ENCODE measurements at regions not wholly inside any gene's neighbourhood (a gene's known extent, or its start where the extent isn't known, plus 50 kb on each side); places are given as distances from the start of the nearest gene placed in this dataset.
"Not testable (repeated sequence)": the region's sequence is repeated elsewhere in the genome, so short reads cannot be mapped to it uniquely, and the experiment has no call there.

DNA sequence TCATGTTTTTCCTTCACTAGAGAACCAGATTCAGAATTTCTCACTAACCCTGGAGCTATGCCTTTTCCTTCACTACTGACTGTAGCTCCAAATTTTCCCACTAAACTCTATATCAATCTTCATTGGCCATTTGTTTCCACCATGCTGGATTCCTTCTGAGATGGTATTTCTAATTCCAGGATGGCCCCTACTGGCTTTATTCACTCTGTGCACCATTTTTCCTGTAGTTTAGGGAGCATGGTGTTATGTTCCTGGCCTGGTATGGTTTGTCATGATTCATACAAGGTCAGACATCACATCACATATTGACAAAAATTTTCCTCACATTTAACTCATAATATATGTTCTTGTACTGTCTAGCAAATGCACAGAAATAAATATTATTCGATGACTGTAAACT lies 229.2 kb upstream of the TFPI start:
- no peak for DNase-seq (ENCODE audit: low spot score)

DNA sequence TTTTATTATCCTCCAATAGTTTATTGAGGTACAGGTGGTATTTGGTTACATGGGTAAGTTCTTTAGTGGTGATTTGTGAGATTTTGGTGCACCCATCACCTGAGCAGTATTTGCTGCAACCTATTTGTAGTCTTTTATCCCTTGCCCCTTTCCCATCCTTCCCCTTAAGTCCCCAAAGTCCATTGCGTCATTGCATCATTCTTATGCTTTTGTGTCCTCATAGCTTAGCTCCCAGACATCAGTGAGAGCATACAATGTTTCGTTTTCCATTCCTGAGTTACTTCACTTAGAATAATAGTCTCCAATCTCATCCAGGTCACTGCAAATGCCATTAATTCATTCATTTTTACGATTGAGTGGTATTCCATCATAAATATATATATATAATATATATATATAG lies 229.9 kb upstream of the TFPI start:
- DNase-seq (ENCODE audit: low spot score) = not testable (repeated sequence)

DNA sequence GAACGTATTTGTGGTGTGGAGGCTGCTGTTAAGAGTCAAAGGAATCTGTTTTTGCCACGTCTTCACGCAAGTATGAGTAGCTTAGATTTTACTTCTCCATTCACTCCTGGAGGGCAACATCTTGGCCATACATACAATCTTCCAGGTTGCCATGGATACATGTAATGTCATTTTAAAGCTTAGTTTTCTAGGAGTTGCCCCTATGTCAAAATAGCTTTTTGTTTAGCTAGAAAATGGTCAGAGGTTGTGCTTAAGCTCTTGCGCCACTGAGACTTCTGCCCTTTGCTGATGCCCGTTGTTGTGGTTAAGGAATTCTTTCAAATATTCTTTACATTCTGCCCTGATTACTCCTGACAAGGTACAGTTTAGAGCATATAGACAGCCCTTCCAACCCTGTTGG lies 245.4 kb upstream of the TFPI start:
- no peak for DNase-seq (ENCODE audit: low spot score)

DNA sequence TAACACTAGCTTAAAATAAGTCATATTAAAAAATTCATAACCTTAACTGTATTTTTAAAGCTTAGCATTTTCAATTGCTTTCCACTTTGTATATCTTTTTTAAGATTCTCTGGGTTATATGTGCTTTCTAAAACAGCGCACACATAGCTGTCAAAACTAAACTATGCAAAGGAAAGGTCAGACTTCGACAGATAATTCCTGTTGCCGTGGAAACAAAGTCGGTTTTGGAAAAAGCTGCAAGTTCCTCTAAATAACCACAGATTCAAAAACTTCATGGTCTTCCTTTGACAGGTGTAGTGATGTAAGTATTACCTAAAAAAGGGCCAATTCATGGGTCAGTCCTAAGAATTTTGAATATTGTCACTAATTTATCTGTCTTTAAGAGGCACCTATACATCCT lies 249.6 kb upstream of the TFPI start:
- no peak for DNase-seq (ENCODE audit: low spot score)

DNA sequence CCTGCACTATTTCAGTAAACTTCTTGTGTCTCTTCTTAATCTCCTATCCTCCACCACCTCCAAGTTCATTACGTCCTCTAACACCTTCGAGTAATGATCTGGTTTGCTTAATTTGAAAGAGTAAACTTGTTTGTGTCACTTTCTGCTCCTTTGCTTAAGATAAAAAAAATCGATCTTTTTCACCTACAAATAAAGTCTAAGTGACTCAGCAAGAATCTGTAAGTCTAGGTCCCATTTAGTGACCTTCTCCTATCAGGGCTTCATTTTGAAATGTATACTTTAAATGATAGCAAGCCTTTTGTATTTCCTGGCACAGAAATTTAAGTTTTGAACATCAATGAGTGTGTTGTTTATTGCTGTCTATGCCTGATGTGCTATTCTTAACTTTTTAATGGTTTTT lies 260.9 kb upstream of the TFPI start:
- no peak for DNase-seq (ENCODE audit: low spot score)

DNA sequence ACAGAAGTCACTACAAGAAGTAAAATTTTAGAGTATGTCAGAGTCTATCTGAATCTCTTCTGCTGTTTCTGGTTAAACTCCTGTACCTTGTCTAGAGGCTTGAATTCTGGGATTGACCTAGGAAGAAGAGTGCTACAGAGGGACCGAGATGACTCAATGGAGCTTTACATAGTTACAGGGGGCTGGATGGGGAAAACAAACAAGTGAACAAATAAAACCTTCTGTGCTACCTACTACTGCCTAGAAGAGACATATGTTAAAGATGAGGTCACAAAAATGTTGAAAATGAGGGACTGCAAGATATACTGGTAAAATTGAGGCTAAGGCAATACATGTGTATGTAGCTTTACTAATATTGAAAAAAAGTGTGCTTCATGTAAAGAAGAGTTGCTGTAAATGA lies 265.4 kb upstream of the TFPI start:
- DNase-seq (ENCODE audit: low spot score) = no peak

DNA sequence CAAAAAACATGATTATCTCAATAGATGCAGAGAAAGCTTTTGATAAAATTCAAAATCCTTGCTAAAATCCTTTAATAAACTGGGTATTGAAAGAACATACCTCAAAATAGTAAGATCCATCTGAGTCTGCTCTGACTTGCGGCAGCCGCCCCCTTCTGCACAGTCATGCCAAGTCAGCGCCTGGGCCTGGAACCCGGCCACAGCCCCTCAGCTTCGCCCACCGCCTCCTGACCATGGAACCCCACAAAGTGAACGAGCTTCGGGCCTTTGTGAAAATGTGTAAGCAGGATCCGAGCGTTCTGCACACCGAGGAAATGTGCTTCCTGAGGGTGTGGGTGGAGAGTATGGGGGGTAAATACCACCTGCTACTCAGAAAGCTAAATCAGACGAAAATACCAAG lies 270.9 kb upstream of the TFPI start:
- DNase-seq (ENCODE audit: low spot score) = no peak

DNA sequence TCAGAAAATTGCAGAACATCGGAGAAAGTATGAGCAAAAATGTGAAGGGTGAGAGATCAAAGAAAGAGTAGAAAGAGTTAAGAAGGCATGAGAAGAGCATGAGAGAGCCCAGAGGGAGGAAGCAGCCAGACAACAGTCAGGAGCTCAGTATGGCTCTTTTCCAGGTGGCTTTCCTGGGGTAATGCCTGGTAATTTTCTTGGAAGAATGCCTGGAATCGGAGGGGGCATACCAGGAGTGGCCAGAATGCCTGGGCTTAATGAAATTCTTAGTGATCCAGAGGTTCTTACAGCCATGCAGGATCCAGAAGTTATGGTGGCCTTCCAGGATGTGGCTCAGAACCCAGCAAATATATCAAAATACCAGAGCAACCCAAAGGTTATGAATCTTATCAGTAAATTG lies 271.8 kb upstream of the TFPI start:
- no peak for DNase-seq (ENCODE audit: low spot score)

DNA sequence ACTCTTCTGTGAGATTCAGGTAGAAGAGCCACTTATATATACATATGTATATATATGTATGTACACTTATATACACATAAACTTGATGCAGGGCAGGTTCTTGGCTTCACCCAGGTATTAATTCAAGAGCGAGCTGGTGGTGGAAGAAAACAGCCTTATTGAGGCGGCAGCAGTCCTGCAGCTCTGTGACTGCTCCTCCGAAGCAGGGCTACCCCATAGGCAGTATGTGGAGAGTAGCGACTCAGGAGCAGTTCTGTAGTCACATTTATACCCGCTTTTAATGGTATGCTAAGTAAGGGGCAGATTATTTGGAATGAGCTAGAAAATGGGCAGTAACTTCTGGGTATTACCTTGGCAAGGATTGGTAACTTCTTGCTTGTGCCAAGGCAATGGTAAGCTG lies 280.6 kb upstream of the TFPI start:
- DNase-seq (ENCODE audit: low spot score) = no peak

DNA sequence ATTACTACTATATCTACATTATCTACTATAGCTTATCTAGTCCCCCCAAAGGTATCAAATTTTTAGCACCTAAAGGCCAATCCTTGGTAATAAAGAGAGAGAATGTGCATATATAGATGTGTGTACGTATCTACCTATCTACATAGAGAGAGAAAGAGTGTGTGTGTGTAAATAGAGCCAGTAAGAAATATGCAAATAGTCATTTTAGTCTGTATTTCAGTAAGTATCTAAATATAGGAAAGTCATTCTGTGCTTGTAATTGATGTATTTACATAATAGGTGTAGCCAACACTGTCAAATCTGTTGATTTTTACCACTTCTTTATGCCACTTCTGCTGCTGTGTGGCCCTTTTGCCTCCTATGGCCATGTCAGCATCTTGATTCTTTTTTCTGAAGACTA lies 284.5 kb upstream of the TFPI start:
- no peak for DNase-seq (ENCODE audit: low spot score)

DNA sequence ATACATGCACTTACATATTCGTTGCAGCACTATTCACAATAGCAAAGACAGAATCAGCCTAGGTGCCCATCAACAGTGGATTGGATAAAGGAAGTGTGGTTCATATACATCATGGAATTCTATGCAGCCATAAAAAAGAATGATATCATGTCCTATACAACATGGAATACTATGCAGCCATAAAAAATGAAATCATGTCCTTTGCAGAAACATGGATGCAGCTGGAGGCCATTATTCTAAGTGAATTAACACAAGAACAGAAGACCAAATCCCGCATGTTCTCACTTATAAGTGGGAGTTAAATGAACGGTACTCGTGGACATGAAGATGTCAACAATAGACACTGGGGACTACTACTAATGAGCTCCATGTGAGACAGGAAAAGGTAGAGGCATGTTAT lies 288.1 kb upstream of the TFPI start:
- no peak for DNase-seq (ENCODE audit: low spot score)

DNA sequence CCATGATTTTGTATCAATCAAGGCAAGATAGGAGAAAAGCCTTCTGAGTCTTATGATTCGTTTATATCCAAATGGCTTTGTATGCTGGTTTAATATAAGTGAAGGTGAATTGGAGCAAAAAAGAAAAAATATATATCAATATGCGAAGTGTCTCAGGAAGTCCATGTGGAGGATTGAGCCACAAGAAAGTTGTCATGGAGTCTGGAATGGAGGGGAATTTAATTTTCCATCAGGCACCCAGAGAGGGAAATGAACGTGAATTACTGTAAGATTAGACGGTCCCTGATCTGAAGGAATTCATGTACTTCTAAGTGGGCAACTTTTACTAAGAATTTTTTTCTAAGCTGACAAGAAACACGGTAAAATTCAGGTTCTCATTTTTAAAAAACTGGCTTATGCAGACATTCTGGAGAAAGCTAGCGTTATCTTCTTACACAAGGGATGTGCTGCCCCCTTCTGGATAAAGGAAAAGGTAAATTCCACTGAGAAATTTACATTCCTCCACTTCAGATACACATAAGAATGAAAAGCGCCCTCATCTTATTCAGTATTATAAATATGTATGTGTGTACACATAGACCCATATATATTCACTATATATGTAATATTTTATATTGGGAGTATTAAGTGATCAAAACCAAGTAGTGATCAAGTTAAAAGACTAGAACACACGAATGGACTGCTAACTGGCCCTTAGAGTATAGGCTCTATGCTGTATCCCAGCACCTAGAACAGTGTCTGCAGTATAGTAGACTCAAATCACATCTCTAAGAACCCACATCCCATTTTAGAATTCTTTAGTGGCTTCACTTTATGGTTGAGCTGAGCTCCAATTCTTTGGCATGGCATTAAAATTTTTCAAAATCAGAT lies 289.0 kb upstream of the TFPI start:
- peak; percentile 53 for DNase-seq (ENCODE audit: low spot score)

DNA sequence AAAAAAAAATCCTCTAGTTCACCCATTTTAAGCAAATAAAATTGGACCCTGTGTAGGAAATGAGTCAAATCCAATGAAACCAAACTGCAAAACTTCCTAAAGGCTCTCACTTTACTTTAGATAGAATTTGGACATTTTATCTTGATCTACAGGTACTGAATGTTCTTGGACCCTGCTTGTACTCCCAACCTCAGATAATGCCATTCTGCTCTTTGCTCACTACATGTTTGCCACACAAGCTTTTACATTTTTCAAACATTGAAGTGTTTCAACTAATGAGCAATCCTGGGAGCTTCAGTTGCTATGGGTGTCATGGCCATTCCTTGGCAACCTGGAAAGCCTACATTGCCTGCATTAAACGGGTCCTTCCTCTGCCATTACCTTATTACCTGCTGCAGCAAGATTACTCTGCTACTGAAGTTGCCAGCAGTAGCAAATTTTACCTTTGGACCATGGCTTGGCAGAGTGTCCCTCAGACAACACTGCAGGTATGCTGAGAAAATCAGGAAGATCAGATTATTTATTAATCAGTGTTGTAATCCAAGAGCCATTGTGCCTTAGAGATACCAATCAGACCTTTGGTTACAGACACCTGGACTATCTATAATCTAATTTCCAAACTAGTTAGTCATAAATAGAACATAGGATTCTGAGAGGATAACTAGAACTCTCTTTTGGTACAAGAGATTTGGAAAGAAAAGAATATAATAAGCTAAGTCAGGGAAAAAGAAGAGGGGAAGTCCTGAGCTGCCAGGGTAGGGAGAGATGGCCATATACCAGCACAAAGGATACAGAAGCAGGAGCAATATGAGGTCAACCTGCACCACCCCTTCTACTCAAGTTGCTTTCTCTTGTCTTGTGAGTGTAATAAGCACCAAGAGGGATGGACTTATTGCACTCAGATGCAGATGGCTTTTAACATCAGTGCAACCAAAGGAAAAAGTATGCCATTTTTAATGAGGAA lies 293.3 kb upstream of the TFPI start:
- DNase-seq (ENCODE audit: low spot score) = no peak

DNA sequence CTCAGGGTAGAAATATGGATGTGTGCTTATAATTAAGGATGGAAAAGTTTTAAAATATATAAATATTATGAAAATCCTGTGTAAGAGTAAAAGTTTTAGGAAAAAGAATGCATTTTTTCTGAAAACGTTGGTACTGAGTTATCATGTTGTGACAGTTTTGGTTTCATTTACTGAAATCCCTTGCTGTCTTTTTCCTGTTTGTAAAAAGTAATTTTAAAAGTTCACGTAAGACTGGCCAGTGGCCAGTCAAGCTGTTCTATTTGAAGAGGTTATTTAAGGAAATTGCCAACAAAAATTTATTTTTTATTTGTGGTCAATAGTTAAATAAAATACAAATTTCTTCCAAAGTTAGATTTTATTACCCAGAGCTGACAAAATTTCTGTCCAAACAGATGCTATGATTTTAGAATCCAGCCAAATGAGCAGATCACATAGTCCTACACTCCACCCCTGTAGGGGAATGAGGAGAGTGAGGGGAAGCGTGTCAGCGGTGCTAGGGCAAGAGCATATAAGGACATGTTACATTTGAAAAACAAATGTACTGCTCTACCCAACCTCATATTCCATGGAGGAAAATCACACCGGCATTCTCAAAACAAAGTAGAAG lies 297.8 kb upstream of the TFPI start:
- DNase-seq (ENCODE audit: low spot score) = no peak

DNA sequence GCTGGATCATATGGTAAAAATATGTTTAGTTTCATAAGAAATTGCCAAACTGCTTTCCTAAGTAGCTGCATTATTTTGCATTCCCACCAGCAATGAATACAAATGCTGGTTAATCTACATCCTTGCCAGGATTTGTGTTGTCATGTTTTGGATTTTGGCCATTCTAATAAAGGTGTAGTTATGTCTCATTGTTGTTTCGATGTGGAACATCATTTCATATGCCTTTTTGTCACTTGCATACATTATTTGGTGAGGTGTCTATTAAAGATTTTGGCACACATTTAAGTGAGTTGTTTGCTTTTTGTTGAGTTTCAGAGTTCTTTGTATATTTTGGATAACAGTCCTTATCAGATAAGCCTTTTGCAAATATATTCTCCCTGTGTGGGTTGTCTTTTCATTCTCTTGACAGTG lies 299.2 kb upstream of the TFPI start:
- no peak for DNase-seq (ENCODE audit: low spot score)

DNA sequence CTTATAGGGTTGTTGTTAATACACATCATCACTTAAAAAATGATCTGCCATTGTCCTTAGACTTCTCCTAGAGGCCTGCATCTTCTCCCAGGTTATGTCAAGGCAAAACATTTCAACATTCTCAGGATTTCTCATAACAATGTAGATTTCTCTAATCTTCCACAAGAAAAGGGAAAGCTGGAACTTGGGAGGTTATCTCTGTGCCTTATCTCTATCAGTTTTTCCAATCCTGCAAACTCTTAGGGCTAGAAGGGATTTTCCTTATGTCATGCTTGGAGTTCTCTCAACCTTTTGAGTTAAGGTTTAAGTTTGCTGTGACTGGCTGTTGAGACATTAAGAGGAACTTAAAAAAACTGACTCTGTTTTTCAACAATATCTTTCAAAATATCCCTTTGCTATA lies 300.6 kb upstream of the TFPI start:
- DNase-seq (ENCODE audit: low spot score) = no peak

DNA sequence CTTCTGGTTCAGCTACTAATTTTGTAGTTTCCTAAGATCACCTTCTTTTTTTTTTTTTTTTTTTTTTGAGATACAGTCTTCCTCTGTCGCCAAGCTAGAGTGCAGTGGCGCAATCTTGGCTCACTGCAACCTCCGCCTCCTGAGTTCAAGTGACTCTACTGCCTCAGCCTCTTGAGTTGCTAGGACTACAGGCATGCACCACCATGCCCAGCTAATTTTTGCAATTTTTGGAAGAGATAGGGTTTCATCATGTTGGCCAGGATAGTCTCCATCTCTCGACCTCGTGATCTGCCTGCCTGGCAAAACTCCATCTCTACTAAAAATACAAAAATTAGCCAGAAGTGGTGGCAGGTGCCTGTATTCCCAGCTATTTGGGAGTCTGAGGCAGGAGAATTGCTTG lies 301.5 kb upstream of the TFPI start:
- DNase-seq (ENCODE audit: low spot score) = no peak

DNA sequence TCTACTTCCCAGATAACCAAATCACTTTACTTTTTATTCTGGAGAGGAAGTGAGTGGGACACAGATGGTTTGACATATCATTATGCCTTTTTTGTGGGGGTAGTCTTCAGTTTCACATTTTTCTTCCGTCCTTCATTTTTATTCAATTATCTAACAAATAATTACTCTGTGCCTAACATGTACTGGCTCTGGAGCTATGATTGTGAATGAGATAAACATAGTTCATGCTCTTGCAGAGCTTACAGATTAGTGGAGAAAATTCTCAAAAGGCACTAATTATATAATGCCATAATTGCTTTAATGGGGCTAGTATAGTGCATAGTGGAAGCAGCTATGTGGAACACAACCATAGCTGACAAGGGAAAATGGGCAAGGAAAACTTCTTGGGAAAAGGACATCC lies 303.6 kb upstream of the TFPI start:
- no peak for DNase-seq (ENCODE audit: low spot score)

DNA sequence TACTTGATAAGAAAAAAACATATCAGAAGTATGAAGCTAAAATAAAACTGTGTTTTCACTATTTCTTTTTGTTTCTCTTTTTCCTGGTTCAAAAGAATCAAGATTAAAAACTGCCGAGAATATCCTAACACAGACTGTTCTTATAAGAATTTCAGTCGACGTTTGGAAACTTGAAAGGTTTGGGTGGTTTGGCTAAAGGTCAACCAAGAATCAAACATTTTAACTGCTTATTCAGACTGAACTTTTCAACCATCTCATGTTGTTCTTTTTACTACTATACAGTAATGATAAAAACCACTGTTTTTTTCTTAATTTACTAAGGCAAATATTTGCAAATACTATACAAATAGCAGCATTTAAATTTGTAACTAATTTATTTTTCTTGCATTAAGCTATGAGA lies 308.5 kb upstream of the TFPI start:
- DNase-seq (ENCODE audit: low spot score) = no peak

DNA sequence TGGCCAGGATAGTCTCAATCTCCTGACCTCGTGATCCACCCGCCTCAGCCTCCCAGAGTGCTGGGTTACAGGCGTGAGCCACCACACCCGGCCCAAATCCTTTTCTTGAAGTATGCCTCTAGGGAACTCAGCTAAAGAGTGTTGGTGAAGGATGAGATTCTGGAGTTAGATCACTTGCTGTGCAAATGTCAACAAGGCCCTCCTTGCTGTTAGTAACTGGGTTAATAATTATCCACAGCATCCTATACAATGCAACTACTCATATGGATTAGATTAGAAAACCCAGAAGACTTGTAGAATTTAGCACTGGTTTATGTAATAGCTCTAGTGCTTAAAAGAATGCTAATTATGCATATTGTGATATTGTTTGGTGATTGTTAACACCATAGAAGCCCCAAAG lies 310.8 kb upstream of the TFPI start:
- DNase-seq (ENCODE audit: low spot score) = no peak

DNA sequence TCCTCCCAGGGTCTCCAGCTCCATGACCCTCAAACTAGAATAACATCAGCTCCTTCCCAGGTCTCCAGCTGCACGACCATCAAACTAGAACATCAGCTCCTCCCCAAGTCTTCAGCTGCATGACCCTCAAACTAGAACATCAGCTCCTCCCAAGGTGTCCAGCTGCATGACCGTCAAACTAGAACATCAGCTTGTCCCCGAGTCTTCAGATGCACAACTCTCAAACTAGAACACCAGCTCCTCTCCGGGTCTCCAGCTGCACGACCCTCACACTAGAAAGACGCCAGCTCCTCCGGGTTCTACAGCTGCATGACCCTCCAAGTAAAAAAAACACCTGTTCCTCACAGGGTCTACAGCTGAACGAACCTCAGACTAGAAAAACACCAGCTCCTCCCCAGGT lies 312.9 kb upstream of the TFPI start:
- no peak for DNase-seq (ENCODE audit: low spot score)

DNA sequence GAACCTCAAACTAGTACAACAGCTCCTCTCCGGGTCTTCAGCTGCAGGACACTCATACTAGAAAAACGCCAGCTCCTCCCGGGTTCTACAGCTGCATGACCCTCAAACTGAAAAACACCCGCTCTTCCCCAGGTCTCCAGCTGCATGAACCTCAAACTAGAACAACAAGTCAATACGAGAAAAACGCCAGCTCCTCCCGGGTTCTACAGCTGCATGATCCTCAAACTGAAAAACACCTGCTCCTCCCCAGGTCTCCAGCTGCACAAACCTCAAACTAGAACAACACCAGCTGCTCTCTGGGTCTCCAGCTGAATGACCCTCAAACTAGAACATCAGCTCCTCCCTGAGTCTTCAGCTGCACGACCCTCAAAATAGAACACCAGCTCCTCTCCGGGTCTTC lies 315.0 kb upstream of the TFPI start:
- DNase-seq (ENCODE audit: low spot score) = no peak

DNA sequence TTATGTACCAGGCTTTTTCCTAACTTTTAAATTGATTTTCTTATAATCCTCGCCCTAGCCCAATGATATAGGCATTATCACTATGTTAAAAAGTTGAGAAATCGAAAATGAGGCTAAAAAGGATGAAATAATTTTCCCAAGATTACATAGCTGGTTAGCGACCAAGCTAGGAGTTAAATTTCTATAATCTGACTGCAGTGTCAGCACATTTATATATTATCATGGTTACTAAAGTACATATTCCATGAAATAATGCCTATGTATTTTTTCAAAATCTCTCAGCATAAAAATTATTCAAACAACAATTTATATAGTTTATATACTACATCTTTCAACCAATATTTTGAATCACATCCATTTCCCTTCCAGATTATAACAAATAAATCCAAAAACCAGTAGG lies 317.3 kb upstream of the TFPI start:
- DNase-seq (ENCODE audit: low spot score) = no peak
